GM23338 (cell line): ENCODE measurements at regions not wholly inside any gene's neighbourhood (a gene's known extent, or its start where the extent isn't known, plus 50 kb on each side); places are given as distances from the start of the nearest gene placed in this dataset.

Source experiments
- ATAC-seq: fragments of 200-7000 bp; cut with Tn5 transposase; 3 replicates; pipeline ENCODE4 v1.9.1; 2020
- DNase-seq: peaks from one replicate; pipeline ENCODE4 v3.0.0-alpha.2; 2015; ENCODE audit warnings: low spot score
- H2AFZ ChIP-seq: fragments of 200-600 bp; sonication (generic); 2 replicates; pipeline ENCODE4 v1.8.0; 2016; ENCODE audit warnings: antibody characterized with exemption, mild to moderate bottlenecking, moderate library complexity
- H3F3A ChIP-seq: fragments of 200-600 bp; sonication (generic); replicated peaks from 2 replicates; pipeline ENCODE4 v1.8.0; 2017; ENCODE audit warnings: antibody characterized with exemption, mixed run types, low read depth
- H3K27ac ChIP-seq: fragments of 200-600 bp; sonication (generic); 2 replicates; pipeline ENCODE4 v1.6.1; 2016; ENCODE audit warnings: low read depth
- H3K27me3 ChIP-seq: fragments of 200-600 bp; sonication (generic); 2 replicates; pipeline ENCODE4 v1.8.0; 2016; ENCODE audit warnings: mild to moderate bottlenecking, mixed run types, moderate library complexity; ENCODE audit not compliant: insufficient read depth
- H3K36me3 ChIP-seq: fragments of 200-600 bp; sonication (generic); 2 replicates; pipeline ENCODE4 v1.8.0; 2016; ENCODE audit warnings: mild to moderate bottlenecking; ENCODE audit not compliant: insufficient read depth
- H3K4me1 ChIP-seq: fragments of 200-600 bp; sonication (generic); 2 replicates; pipeline ENCODE4 v1.8.0; 2016; ENCODE audit warnings: mild to moderate bottlenecking, moderate library complexity; ENCODE audit not compliant: insufficient read depth
- H3K4me2 ChIP-seq: fragments of 200-600 bp; sonication (generic); 2 replicates; pipeline ENCODE4 v1.7.1; 2017; ENCODE audit warnings: mixed run types
- H3K4me3 ChIP-seq: fragments of 200-600 bp; sonication (generic); 2 replicates; pipeline ENCODE4 v1.6.1; 2016; ENCODE audit warnings: mixed run types
- H3K79me2 ChIP-seq: fragments of 200-600 bp; sonication (generic); replicated peaks from 2 replicates; pipeline ENCODE4 v1.8.0; 2017; ENCODE audit warnings: mild to moderate bottlenecking; ENCODE audit not compliant: insufficient read depth
- H3K9me2 ChIP-seq: fragments of 200-600 bp; sonication (generic); 2 replicates; pipeline ENCODE4 v1.8.0; 2017; ENCODE audit not compliant: insufficient read depth
- H4K20me1 ChIP-seq: fragments of 200-600 bp; sonication (generic); replicated peaks from 2 replicates; pipeline ENCODE4 v1.8.0; 2017; ENCODE audit warnings: mild to moderate bottlenecking; ENCODE audit not compliant: insufficient read depth
- H3K27ac Mint-ChIP-seq: 2 replicates; pipeline ENCODE4 v1.8.0; 2020; ENCODE audit warnings: inconsistent platforms, mild to moderate bottlenecking, moderate library complexity, mixed read lengths
- H3K27me3 Mint-ChIP-seq: 3 replicates; pipeline ENCODE4 v1.8.0; 2022; ENCODE audit warnings: low read depth, mild to moderate bottlenecking, moderate library complexity, mixed read lengths, inconsistent platforms; ENCODE audit not compliant: insufficient read depth, poor library complexity
- H3K36me3 Mint-ChIP-seq: 3 replicates; pipeline ENCODE4 v1.8.0; 2021; ENCODE audit warnings: low read depth, mild to moderate bottlenecking, inconsistent platforms, moderate library complexity, mixed read lengths
- H3K4me1 Mint-ChIP-seq: 3 replicates; pipeline ENCODE4 v1.8.0; 2020; ENCODE audit warnings: mild to moderate bottlenecking, inconsistent platforms, mixed read lengths
- H3K4me3 Mint-ChIP-seq: 3 replicates; pipeline ENCODE4 v1.8.0; 2021; ENCODE audit warnings: moderate library complexity, mild to moderate bottlenecking, inconsistent platforms, mixed read lengths
- H3K9me3 Mint-ChIP-seq: 3 replicates; pipeline ENCODE4 v1.8.0; 2020; ENCODE audit warnings: moderate library complexity, mild to moderate bottlenecking, inconsistent platforms, mixed read lengths
- EZH2 ChIP-seq: fragments of 200-600 bp; sonication (generic); IDR thresholded peaks from one replicate; pipeline ENCODE4 v1.8.0; 2017; ENCODE audit warnings: antibody characterized with exemption, mild to moderate bottlenecking, low read depth; ENCODE audit not compliant: unreplicated experiment
- JUNB ChIP-seq: IDR thresholded peaks from one replicate; pipeline ENCODE4 v1.6.1; 2016; ENCODE audit warnings: antibody characterized with exemption; ENCODE audit not compliant: unreplicated experiment
- NANOG ChIP-seq: IDR thresholded peaks from 2 replicates; pipeline ENCODE4 v1.6.1; 2016; ENCODE audit warnings: antibody characterized with exemption, borderline replicate concordance
- POLR2AphosphoS5 ChIP-seq: IDR thresholded peaks from 2 replicates; pipeline ENCODE4 v1.6.1; 2016; ENCODE audit warnings: antibody characterized with exemption, low read depth
- STAT1 ChIP-seq: IDR thresholded peaks from one replicate; pipeline ENCODE4 v1.6.1; 2016; ENCODE audit warnings: antibody characterized with exemption; ENCODE audit not compliant: unreplicated experiment
- ZNF114 ChIP-seq: fragments of 250-450 bp; sonication (Bioruptor Pico); IDR thresholded peaks from 2 replicates; pipeline ENCODE4 v1.5.0; 2020; ENCODE audit warnings: mild to moderate bottlenecking, moderate library complexity
- ZNF331 ChIP-seq: fragments of 250-450 bp; sonication (Bioruptor Pico); IDR thresholded peaks from 2 replicates; pipeline ENCODE4 v1.5.0; 2020; ENCODE audit warnings: low read depth, mild to moderate bottlenecking, moderate library complexity
- TF ChIP-seq, protein P1 (sequence below): IDR thresholded peaks from 2 replicates; pipeline ENCODE4 v1.6.1; 2016; ENCODE audit warnings: antibody characterized with exemption
- TF ChIP-seq, protein P2 (sequence below): fragments of 250-450 bp; sonication (Bioruptor Pico); IDR thresholded peaks from 2 replicates; pipeline ENCODE4 v1.5.0; 2020; ENCODE audit warnings: mild to moderate bottlenecking, moderate library complexity

DNA sequence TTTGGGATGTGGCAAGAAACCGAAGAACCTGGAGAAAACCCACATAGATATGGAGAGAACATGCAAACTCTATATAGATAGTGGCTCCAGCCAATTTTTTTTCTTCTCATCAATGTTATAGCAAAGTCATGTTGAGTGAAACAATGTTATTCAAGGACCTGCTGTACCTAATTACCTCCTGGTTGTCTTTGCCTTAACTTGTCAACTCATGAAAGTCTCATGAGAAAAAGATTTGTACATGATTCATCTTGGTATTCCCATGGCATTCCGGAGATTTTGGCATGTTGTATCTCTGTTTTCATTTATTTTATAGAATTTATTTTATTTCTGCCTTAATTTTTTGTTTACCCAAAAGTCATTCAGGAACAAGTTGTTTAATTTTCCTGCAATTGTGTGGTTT lies 303.8 kb upstream of the CDIN1 start:
- peaks cover 19% of the 10 kb centered on the region for H3K9me3 Mint-ChIP-seq
- ATAC-seq (no peak), DNase-seq (no peak)

More for the DNA sequence above, 303.8 kb upstream of the CDIN1 start:
- Mint-ChIP-seq H3K4me1 (peaks cover 10% of the 10 kb centered on the region; the same call in 2 of the 3 replicates), H3K27me3 (peaks cover 14% of the 10 kb centered on the region), H3K27ac (no peak overlapping the region), H3K4me3 (no peak overlapping the region), H3K36me3 (peaks cover 14% of the 10 kb centered on the region; the same call in 2 of the 3 replicates)
- Histone ChIP-seq H3K4me2 (no peak overlapping the region), H3K27me3 (peaks cover 10% of the 10 kb centered on the region; the same call in 1 of the 2 replicates), H3F3A (no peaks in the 10 kb centered on the region), H4K20me1 (no peaks in the 10 kb centered on the region), H3K9me2 (no peaks in the 10 kb centered on the region), H3K79me2 (no peaks in the 10 kb centered on the region), H2AFZ (no peak overlapping the region), H3K27ac (no peak overlapping the region), H3K36me3 (no peaks in the 10 kb centered on the region), H3K4me3 (no peak overlapping the region), H3K4me1 (peaks cover 4% of the 10 kb centered on the region; the same call in 1 of the 2 replicates)
- TF ChIP-seq EZH2 (no peak), ZNF114 (CRISPR knock-in tag) (no peak), NANOG (no peak), POLR2AphosphoS5 (no peak), ZNF331 (CRISPR knock-in tag) (no peak), STAT1 (no peak), JUNB (no peak)
- TF ChIP-seq, protein P1, sequence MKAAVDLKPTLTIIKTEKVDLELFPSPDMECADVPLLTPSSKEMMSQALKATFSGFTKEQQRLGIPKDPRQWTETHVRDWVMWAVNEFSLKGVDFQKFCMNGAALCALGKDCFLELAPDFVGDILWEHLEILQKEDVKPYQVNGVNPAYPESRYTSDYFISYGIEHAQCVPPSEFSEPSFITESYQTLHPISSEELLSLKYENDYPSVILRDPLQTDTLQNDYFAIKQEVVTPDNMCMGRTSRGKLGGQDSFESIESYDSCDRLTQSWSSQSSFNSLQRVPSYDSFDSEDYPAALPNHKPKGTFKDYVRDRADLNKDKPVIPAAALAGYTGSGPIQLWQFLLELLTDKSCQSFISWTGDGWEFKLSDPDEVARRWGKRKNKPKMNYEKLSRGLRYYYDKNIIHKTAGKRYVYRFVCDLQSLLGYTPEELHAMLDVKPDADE: no peak
- TF ChIP-seq, protein P2, sequence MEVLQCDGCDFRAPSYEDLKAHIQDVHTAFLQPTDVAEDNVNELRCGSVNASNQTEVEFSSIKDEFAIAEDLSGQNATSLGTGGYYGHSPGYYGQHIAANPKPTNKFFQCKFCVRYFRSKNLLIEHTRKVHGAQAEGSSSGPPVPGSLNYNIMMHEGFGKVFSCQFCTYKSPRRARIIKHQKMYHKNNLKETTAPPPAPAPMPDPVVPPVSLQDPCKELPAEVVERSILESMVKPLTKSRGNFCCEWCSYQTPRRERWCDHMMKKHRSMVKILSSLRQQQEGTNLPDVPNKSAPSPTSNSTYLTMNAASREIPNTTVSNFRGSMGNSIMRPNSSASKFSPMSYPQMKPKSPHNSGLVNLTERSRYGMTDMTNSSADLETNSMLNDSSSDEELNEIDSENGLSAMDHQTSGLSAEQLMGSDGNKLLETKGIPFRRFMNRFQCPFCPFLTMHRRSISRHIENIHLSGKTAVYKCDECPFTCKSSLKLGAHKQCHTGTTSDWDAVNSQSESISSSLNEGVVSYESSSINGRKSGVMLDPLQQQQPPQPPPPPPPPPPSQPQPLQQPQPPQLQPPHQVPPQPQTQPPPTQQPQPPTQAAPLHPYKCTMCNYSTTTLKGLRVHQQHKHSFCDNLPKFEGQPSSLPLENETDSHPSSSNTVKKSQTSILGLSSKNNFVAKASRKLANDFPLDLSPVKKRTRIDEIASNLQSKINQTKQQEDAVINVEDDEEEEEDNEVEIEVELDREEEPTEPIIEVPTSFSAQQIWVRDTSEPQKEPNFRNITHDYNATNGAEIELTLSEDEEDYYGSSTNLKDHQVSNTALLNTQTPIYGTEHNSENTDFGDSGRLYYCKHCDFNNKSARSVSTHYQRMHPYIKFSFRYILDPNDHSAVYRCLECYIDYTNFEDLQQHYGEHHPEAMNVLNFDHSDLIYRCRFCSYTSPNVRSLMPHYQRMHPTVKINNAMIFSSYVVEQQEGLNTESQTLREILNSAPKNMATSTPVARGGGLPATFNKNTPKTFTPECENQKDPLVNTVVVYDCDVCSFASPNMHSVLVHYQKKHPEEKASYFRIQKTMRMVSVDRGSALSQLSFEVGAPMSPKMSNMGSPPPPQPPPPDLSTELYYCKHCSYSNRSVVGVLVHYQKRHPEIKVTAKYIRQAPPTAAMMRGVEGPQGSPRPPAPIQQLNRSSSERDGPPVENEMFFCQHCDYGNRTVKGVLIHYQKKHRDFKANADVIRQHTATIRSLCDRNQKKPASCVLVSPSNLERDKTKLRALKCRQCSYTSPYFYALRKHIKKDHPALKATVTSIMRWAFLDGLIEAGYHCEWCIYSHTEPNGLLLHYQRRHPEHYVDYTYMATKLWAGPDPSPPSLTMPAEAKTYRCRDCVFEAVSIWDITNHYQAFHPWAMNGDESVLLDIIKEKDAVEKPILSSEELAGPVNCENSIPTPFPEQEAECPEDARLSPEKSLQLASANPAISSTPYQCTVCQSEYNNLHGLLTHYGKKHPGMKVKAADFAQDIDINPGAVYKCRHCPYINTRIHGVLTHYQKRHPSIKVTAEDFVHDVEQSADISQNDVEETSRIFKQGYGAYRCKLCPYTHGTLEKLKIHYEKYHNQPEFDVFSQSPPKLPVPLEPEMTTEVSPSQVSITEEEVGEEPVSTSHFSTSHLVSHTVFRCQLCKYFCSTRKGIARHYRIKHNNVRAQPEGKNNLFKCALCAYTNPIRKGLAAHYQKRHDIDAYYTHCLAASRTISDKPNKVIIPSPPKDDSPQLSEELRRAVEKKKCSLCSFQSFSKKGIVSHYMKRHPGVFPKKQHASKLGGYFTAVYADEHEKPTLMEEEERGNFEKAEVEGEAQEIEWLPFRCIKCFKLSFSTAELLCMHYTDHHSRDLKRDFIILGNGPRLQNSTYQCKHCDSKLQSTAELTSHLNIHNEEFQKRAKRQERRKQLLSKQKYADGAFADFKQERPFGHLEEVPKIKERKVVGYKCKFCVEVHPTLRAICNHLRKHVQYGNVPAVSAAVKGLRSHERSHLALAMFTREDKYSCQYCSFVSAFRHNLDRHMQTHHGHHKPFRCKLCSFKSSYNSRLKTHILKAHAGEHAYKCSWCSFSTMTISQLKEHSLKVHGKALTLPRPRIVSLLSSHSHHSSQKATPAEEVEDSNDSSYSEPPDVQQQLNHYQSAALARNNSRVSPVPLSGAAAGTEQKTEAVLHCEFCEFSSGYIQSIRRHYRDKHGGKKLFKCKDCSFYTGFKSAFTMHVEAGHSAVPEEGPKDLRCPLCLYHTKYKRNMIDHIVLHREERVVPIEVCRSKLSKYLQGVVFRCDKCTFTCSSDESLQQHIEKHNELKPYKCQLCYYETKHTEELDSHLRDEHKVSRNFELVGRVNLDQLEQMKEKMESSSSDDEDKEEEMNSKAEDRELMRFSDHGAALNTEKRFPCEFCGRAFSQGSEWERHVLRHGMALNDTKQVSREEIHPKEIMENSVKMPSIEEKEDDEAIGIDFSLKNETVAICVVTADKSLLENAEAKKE (CRISPR knock-in tag): no peak
